ENCODE measurements at regions not wholly inside any gene's neighbourhood (a gene's known extent, or its start where the extent isn't known, plus 50 kb on each side); places are given as distances from the start of the nearest gene placed in this dataset.

DNA sequence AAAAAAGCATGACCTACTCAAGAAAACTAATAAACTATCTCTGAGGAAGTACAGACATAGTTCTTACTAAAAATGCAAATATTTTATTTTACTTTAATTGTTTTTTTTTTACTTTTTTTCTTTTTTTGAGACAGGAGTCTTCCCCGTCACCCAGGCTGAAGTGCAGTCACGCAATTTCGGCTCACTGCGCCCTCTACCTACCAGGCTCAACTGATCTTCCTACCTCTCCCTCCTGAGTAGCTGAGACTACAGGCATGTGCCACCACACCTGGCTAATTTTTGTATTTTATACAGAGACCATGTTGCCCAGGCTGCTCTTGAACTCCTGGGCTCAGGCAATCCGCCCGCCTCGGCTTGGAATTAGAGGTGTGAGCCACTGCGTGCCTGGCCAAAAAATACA lies 1263.1 kb downstream of the KCNT2 start:
- no peaks in the 10 kb centered on the region for H3K4me1 ChIP-seq
- no peak for TF ChIP-seq CTCF (IDR thresholded peaks at IDR 0.05; ENCODE audit: low read depth, low read length)
- no peaks in the 10 kb centered on the region for H3K36me3 ChIP-seq
- H3K9me3 ChIP-seq, result no peaks in the 10 kb centered on the region
- no peak overlapping the region for H3K4me3 ChIP-seq (ENCODE audit: low read depth, low read length)
- no peak for DNase-seq
- H3K27me3 ChIP-seq, result no peaks in the 10 kb centered on the region

DNA sequence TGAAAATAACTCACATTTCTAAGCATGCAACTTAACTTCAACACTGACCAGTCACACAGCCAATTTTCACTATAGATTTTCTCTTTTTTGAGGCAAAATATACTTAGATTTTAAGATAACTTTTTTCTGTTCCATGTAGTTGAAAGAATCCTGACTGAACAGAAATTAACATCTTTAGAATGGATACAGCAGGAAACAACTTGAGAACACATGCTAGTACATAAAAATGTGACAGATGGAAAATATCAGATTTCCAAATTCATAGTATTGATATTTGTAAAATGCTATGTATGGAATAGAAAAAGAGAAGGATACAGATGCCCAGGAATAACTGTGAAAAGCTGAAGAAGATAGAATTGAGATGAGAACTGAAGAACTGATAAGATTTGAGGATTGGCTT lies 1270.6 kb downstream of the KCNT2 start:
- no peak for TF ChIP-seq CTCF (IDR thresholded peaks at IDR 0.05; ENCODE audit: low read depth, low read length)
- no peaks in the 10 kb centered on the region for H3K27me3 ChIP-seq
- H3K36me3 ChIP-seq, result no peaks in the 10 kb centered on the region
- DNase-seq, result no peak
- no peaks in the 10 kb centered on the region for H3K4me1 ChIP-seq
- H3K4me3 ChIP-seq (ENCODE audit: low read depth, low read length), result no peak overlapping the region
- H3K9me3 ChIP-seq, result no peaks in the 10 kb centered on the region

DNA sequence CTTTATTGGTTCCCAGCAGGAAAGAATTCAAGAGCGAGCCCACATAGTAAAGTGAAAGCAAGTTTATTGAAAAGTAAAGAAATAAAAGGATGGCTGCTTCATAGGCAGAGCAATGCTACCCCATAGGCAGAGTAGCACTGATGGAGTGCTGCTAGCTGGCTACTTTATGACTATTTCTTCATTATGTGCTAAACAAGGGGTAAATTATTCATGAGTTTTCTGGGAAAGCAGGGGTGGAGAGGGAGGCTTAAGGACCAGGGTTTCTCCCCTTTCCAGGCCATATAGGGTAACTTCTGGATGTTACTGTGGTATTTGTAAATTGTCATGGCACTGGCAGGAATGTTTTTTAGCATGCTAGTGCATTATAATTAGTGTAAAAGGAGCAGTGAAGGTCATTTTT lies 1271.4 kb downstream of the KCNT2 start:
- no peak for TF ChIP-seq CTCF (IDR thresholded peaks at IDR 0.05; ENCODE audit: low read depth, low read length)
- H3K36me3 ChIP-seq, result no peaks in the 10 kb centered on the region
- no peaks in the 10 kb centered on the region for H3K9me3 ChIP-seq
- H3K4me1 ChIP-seq, result no peaks in the 10 kb centered on the region
- no peak for DNase-seq
- H3K27me3 ChIP-seq, result no peaks in the 10 kb centered on the region
- no peak overlapping the region for H3K4me3 ChIP-seq (ENCODE audit: low read depth, low read length)

GRCh38 chr1:195335541-195335940 lies 1272.7 kb downstream of the KCNT2 start:
- Histone ChIP-seq H3K36me3 (no peaks in the 10 kb centered on the region), H3K9me3 (no peaks in the 10 kb centered on the region), H3K4me3 (ENCODE audit: low read depth, low read length) (no peak overlapping the region), H3K27me3 (no peaks in the 10 kb centered on the region), H3K4me1 (no peaks in the 10 kb centered on the region)
- no peak for DNase-seq
- no peak for TF ChIP-seq CTCF (IDR thresholded peaks at IDR 0.05; ENCODE audit: low read depth, low read length)

- no peaks in the 10 kb centered on the region for H3K36me3 ChIP-seq
- H3K4me1 ChIP-seq, result no peaks in the 10 kb centered on the region
- TF ChIP-seq CTCF (IDR thresholded peaks at IDR 0.05; ENCODE audit: low read depth, low read length), result no peak
- H3K4me3 ChIP-seq (ENCODE audit: low read depth, low read length), result no peak overlapping the region
- no peak for DNase-seq
- no peaks in the 10 kb centered on the region for H3K9me3 ChIP-seq
- no peaks in the 10 kb centered on the region for H3K27me3 ChIP-seq
Measured at GRCh38 chr1:195332102-195332501, 1276.1 kb downstream of the KCNT2 start.

- no peak for TF ChIP-seq CTCF (IDR thresholded peaks at IDR 0.05; ENCODE audit: low read depth, low read length)
- Histone ChIP-seq H3K9me3 (no peaks in the 10 kb centered on the region), H3K4me1 (no peaks in the 10 kb centered on the region), H3K36me3 (no peaks in the 10 kb centered on the region), H3K4me3 (ENCODE audit: low read depth, low read length) (no peak overlapping the region), H3K27me3 (no peaks in the 10 kb centered on the region)
- no peak for DNase-seq
Measured at GRCh38 chr1:195328681-195329080, 1279.6 kb downstream of the KCNT2 start.
